ENCODE measurements at regions not wholly inside any gene's neighbourhood (a gene's known extent, or its start where the extent isn't known, plus 50 kb on each side); places are given as distances from the start of the nearest gene placed in this dataset.

DNA sequence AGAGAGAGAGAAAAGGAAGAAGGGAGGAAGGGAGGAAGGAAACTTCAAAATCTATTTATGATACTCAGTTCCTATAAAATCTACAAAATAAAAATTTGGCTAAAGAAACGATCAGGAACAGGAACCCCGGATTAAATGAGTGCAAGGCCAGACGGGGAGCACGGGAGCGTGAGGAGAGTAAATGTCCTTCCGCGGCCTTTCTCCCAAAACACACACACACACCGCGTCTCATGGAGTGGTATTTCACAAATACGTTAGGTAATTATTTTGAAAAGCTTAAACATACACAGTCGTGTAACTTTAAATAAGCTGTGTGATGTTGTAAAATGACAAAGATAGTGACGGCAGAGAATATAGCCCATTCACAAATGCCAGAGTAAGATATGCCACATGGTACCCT is 125.7 kb upstream of the AFDN start:
- peaks cover 0 to 8% of the 10 kb centered on the region in 2 donors for H3K4me1 ChIP-seq
- no peaks in the 10 kb centered on the region for H3K27me3 ChIP-seq
- 81 to 82% methylated on average over 12 of the region's 12 CpGs for WGBS, 2 donors
- intact Hi-C loops (cut with DNase I), result no loop called here
- TF ChIP-seq POLR2A (IDR thresholded peaks at IDR 0.05), result no peak
- TF ChIP-seq, protein P1, sequence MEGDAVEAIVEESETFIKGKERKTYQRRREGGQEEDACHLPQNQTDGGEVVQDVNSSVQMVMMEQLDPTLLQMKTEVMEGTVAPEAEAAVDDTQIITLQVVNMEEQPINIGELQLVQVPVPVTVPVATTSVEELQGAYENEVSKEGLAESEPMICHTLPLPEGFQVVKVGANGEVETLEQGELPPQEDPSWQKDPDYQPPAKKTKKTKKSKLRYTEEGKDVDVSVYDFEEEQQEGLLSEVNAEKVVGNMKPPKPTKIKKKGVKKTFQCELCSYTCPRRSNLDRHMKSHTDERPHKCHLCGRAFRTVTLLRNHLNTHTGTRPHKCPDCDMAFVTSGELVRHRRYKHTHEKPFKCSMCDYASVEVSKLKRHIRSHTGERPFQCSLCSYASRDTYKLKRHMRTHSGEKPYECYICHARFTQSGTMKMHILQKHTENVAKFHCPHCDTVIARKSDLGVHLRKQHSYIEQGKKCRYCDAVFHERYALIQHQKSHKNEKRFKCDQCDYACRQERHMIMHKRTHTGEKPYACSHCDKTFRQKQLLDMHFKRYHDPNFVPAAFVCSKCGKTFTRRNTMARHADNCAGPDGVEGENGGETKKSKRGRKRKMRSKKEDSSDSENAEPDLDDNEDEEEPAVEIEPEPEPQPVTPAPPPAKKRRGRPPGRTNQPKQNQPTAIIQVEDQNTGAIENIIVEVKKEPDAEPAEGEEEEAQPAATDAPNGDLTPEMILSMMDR (IDR thresholded peaks at IDR 0.05), result no peak
- no peak overlapping the region for H3K27ac ChIP-seq
- no peak for DNase-seq
- no peaks in the 10 kb centered on the region for H3K9me3 ChIP-seq
- H3K36me3 ChIP-seq, result no peaks in the 10 kb centered on the region
- no peak overlapping the region for H3K4me3 ChIP-seq (replicated peaks in 1 of 3)

GRCh38 chr6:167702241-167702827 is 124.4 kb upstream of the AFDN start:
- DNase-seq, result no peak
- Histone ChIP-seq H3K27ac (no peak overlapping the region), H3K4me1 (peaks cover 0 to 8% of the 10 kb centered on the region in 2 donors), H3K4me3 (replicated peaks in 1 of 3) (no peak overlapping the region), H3K9me3 (no peaks in the 10 kb centered on the region), H3K27me3 (no peaks in the 10 kb centered on the region), H3K36me3 (no peaks in the 10 kb centered on the region)
- TF ChIP-seq, protein P1 (IDR thresholded peaks at IDR 0.05), result no peak
- no peak for TF ChIP-seq POLR2A (IDR thresholded peaks at IDR 0.05)
- intact Hi-C loops (cut with DNase I), result no loop called here
- WGBS, 2 donors, result 88 to 89% methylated on average over 8 of the region's 8 CpGs

DNA sequence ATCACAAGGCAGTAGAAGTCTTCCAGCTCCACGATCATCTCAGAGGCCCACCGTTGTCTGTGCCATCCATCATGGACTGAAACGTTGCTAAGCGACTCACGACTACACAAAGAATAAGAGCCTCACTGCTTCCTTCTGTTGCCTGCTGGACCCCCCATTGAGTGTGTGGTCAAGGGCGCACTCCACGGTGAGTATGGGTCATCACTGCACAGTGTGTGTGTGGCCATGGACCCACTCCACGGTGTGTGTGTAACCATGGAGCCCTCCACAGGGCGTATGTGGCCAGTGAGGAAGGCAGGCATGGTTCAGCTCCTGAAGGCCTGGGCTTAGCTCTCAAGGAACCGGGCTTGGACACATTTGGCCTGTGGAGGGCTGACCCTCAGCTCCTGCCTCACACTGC is 123.4 kb upstream of the AFDN start:
- 88 to 89% methylated on average over 10 of the region's 10 CpGs for WGBS, 2 donors
- intact Hi-C loops (cut with DNase I), result no loop called here
- no peak for DNase-seq
- H3K4me3 ChIP-seq (replicated peaks in 1 of 3), result no peak overlapping the region
- H3K27me3 ChIP-seq, result no peaks in the 10 kb centered on the region
- TF ChIP-seq, protein P1 (IDR thresholded peaks at IDR 0.05), result no peak
- TF ChIP-seq POLR2A (IDR thresholded peaks at IDR 0.05), result no peak
- no peaks in the 10 kb centered on the region for H3K36me3 ChIP-seq
- H3K27ac ChIP-seq, result no peak overlapping the region
- H3K9me3 ChIP-seq, result no peaks in the 10 kb centered on the region
- peaks cover 0 to 8% of the 10 kb centered on the region in 2 donors for H3K4me1 ChIP-seq

DNA sequence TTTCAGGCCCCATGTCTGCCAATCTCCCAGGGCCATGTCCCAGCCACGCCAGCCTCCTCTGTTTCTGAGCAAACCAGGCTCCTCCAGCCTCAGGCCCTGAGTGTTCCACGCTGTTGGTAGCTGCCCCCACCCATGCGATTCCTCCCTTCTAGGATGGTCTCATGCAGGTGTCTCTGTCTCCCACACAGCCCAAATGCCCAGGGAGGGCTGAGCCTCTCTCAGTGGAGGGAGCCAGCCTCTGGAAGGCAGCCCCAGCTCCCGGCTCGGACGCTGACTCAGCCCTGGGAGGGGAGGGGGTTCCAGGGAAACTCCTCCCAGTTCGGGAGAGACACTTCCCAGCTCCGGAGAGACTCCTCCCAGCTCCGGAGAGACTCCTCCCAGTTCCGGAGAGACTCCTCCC is 122.9 kb upstream of the AFDN start:
- Histone ChIP-seq H3K36me3 (no peaks in the 10 kb centered on the region), H3K27me3 (no peaks in the 10 kb centered on the region), H3K4me3 (replicated peaks in 1 of 3) (no peak overlapping the region), H3K27ac (no peak overlapping the region), H3K9me3 (no peaks in the 10 kb centered on the region), H3K4me1 (peaks cover 0 to 6% of the 10 kb centered on the region in 2 donors)
- intact Hi-C loops (cut with DNase I), result no loop called here
- no peak for DNase-seq
- 80 to 89% methylated on average over 1 to 9 of the region's 10 CpGs for WGBS, 2 donors
- TF ChIP-seq, protein P1 (IDR thresholded peaks at IDR 0.05), result no peak
- no peak for TF ChIP-seq POLR2A (IDR thresholded peaks at IDR 0.05)

GRCh38 chr6:167704396-167704901 is 122.3 kb upstream of the AFDN start:
- no peak for TF ChIP-seq POLR2A (IDR thresholded peaks at IDR 0.05)
- TF ChIP-seq, protein P1 (IDR thresholded peaks at IDR 0.05), result no peak
- DNase-seq, result no peak
- Histone ChIP-seq H3K27me3 (no peaks in the 10 kb centered on the region), H3K4me1 (no peaks in the 10 kb centered on the region), H3K9me3 (no peaks in the 10 kb centered on the region), H3K4me3 (replicated peaks in 1 of 3) (no peak overlapping the region), H3K27ac (no peak overlapping the region), H3K36me3 (no peaks in the 10 kb centered on the region)
- 72 to 77% methylated on average over 6 to 11 of the region's 12 CpGs for WGBS, 2 donors
- intact Hi-C loops (cut with DNase I), result no loop called here

All from thyroid gland (tissue), 4 donors.